Suprapubic skin (tissue), 4 donors: ENCODE measurements at regions not wholly inside any gene's neighbourhood (a gene's known extent, or its start where the extent isn't known, plus 50 kb on each side); places are given as distances from the start of the nearest gene placed in this dataset.

ENCODE experiments used
- CTCF ChIP-seq, 2 donors: fragments of 200-600 bp in 1 of 2; fragments of 450-650 bp in 1 of 2; sonication (generic) in 1 of 2; IDR thresholded peaks; one replicate each; pipeline ENCODE4 v1.5.1; 2016 to 2019; ENCODE audit warnings: antibody characterized with exemption in 2 of 2, mild to moderate bottlenecking in 1 of 2, moderate library complexity in 1 of 2
- EP300 ChIP-seq: sonication (generic); formaldehyde crosslinking; IDR thresholded peaks from one replicate; pipeline ENCODE4 v1.6.1; 2017; ENCODE audit warnings: antibody characterized with exemption
- POLR2A ChIP-seq, 2 donors: fragments of 450-650 bp; IDR thresholded peaks; one replicate each; pipeline ENCODE4 v1.6.1; 2017; ENCODE audit warnings: antibody characterized with exemption in 2 of 2, mild to moderate bottlenecking in 2 of 2, moderate library complexity in 2 of 2
- POLR2AphosphoS5 ChIP-seq, 3 donors: sonication (generic); formaldehyde crosslinking; IDR thresholded peaks; one replicate each; pipeline ENCODE4 v1.6.1; 2017; ENCODE audit warnings: antibody characterized with exemption in 3 of 3

- TF ChIP-seq CTCF (IDR thresholded peaks at IDR 0.05) (no peak), POLR2A (IDR thresholded peaks at IDR 0.05) (no peak), POLR2AphosphoS5 (IDR thresholded peaks at IDR 0.05) (no peak), EP300 (no peak)
Observed at GRCh38 chr4:10897076-10897475, 212.5 kb upstream of the CLNK start.
